Vagina (tissue), 2 donors: ENCODE measurements at regions not wholly inside any gene's neighbourhood (a gene's known extent, or its start where the extent isn't known, plus 50 kb on each side); places are given as distances from the start of the nearest gene placed in this dataset.

Experiments used
- DNase-seq, 2 donors: peaks; one replicate each; pipeline ENCODE4 v3.0.0-alpha.2; 2017; ENCODE audit errors: extremely low spot score in 2 of 2
- H3K27ac ChIP-seq: fragments of 200-600 bp; sonication (generic); one replicate; pipeline ENCODE4 v1.5.1; 2019
- H3K27me3 ChIP-seq: fragments of 200-600 bp; sonication (generic); one replicate; pipeline ENCODE4 v1.5.1; 2019
- H3K36me3 ChIP-seq, 2 donors: fragments of 200-600 bp; sonication (generic); one replicate each; pipeline ENCODE4 v1.5.1; 2017 to 2019
- H3K4me1 ChIP-seq: fragments of 200-600 bp; sonication (generic); one replicate; pipeline ENCODE4 v1.5.1; 2019
- H3K4me3 ChIP-seq, 2 donors: fragments of 200-600 bp; sonication (generic); 1 replicate in 1 of 2; 2 replicates in 1 of 2; pipeline ENCODE4 v1.5.1; 2016 to 2019
- H3K9me3 ChIP-seq: fragments of 200-600 bp; sonication (generic); one replicate; pipeline ENCODE4 v1.5.1; 2019
- CTCF ChIP-seq, 3 experiments: fragments of 450-650 bp in 2 of 3; fragments of 200-600 bp in 1 of 3; sonication (generic) in 1 of 3; IDR thresholded peaks; one replicate each; pipeline ENCODE4 v1.5.1; 2017 to 2019; ENCODE audit warnings: antibody characterized with exemption in 3 of 3, mild to moderate bottlenecking in 2 of 3, moderate library complexity in 2 of 3
- POLR2A ChIP-seq, 2 donors: fragments of 450-650 bp; IDR thresholded peaks; one replicate each; pipeline ENCODE4 v1.6.1; 2017; ENCODE audit warnings: antibody characterized with exemption in 2 of 2, mild to moderate bottlenecking in 2 of 2, moderate library complexity in 2 of 2
- POLR2AphosphoS5 ChIP-seq, 2 donors: sonication (generic); formaldehyde crosslinking; IDR thresholded peaks; one replicate each; pipeline ENCODE4 v1.9.0; 2017; ENCODE audit warnings: antibody characterized with exemption in 2 of 2, mild to moderate bottlenecking in 2 of 2, low read depth in 1 of 2; ENCODE audit not compliant: insufficient read depth in 1 of 2
- intact Hi-C: fragments of 100-400 bp; cut with DNase I; formaldehyde crosslinking; loops from one replicate; pipeline ENCODE4 v1.15.1; 2023

GRCh38 chr2:83420993-83421392 lies 1038.1 kb downstream of the SUCLG1 start:
- intact Hi-C loops = no loop called here
- Histone ChIP-seq H3K4me1 (no peaks in the 10 kb centered on the region), H3K27me3 (no peaks in the 10 kb centered on the region), H3K9me3 (no peaks in the 10 kb centered on the region), H3K4me3 (no peak overlapping the region), H3K27ac (no peak overlapping the region), H3K36me3 (no peaks in the 10 kb centered on the region)
- no peak for TF ChIP-seq POLR2A (IDR thresholded peaks at IDR 0.05)
- no peak for TF ChIP-seq CTCF (IDR thresholded peaks at IDR 0.05)
- TF ChIP-seq POLR2AphosphoS5 (IDR thresholded peaks at IDR 0.05; ENCODE audit: insufficient read depth in 1 of 2, low read depth in 1 of 2) = no peak
- DNase-seq = no peak

DNA sequence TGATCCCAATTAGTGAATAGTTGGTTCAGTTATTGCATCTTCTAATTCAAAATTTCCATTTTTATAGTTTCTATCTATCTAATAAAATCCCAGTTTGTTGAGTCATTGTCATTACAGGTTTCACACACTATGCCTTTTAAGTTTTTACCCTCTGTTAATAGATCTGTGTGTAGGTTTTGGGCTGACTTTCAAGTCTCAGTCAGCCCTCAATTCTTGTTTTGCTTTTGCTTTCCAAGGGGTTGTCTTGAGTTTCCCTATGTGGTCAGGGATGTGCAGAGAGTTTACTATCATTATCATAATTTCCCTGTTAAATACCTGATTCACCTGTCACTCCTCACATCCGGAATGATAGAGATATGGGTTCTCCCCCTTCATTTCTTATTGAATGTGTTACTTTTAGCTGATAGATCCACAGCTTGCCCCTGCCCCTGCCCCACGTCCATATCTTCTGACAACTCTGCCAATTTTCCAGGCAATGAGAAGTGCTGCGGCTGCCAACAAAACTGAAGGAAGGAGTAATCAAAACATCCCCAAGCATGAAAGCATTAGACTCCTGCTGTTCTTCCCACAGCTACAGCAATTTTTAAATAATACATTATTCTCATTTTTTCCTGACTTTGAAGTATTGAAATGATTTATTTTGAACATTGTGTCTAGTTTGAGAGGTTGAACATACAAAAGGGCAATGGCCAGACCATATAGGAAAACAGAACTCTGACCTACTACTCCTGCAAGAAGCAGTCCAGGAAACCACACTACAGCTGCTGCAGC lies 1064.8 kb downstream of the SUCLG1 start:
- no peak for DNase-seq

DNA sequence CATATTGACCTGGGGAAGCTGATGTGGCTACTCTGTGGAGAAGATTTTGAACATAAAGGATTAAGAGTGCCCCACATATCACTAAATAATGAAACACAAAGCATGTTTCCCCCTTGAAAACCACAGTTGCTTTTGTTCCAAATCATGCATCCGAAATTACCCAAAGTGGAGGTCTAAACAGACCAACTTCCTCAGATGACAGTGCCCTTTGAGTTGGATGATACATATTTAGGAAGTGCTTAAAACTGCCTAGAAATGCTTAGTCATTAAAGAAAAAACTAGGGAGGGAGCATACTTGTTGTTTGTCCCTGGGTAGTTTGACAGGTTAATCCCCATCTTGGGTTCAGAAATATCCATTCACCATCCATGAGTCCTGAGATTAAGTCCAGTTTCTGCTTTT lies 1070.3 kb downstream of the SUCLG1 start:
- H3K27ac ChIP-seq = no peak overlapping the region
- DNase-seq = no peak
- intact Hi-C loops = no loop called here
- no peaks in the 10 kb centered on the region for H3K36me3 ChIP-seq
- H3K9me3 ChIP-seq = no peaks in the 10 kb centered on the region
- H3K27me3 ChIP-seq = no peaks in the 10 kb centered on the region
- no peaks in the 10 kb centered on the region for H3K4me1 ChIP-seq
- H3K4me3 ChIP-seq = no peak overlapping the region
- TF ChIP-seq CTCF (IDR thresholded peaks at IDR 0.05) = no peak
- no peak for TF ChIP-seq POLR2A (IDR thresholded peaks at IDR 0.05)
- TF ChIP-seq POLR2AphosphoS5 (IDR thresholded peaks at IDR 0.05; ENCODE audit: insufficient read depth in 1 of 2, low read depth in 1 of 2) = no peak

More for the DNA sequence above, 1064.8 kb downstream of the SUCLG1 start:
- Histone ChIP-seq H3K27me3 (no peaks in the 10 kb centered on the region), H3K4me3 (no peak overlapping the region), H3K36me3 (no peaks in the 10 kb centered on the region), H3K9me3 (no peaks in the 10 kb centered on the region), H3K4me1 (no peaks in the 10 kb centered on the region), H3K27ac (no peak overlapping the region)
- intact Hi-C loops = no loop called here
- no peak for TF ChIP-seq CTCF (IDR thresholded peaks at IDR 0.05)
- no peak for TF ChIP-seq POLR2AphosphoS5 (IDR thresholded peaks at IDR 0.05; ENCODE audit: insufficient read depth in 1 of 2, low read depth in 1 of 2)
- no peak for TF ChIP-seq POLR2A (IDR thresholded peaks at IDR 0.05)

GRCh38 chr2:83386549-83386948 lies 1072.5 kb downstream of the SUCLG1 start:
- DNase-seq = no peak
- no peak for TF ChIP-seq CTCF (IDR thresholded peaks at IDR 0.05)
- no peak for TF ChIP-seq POLR2AphosphoS5 (IDR thresholded peaks at IDR 0.05; ENCODE audit: insufficient read depth in 1 of 2, low read depth in 1 of 2)
- no peak for TF ChIP-seq POLR2A (IDR thresholded peaks at IDR 0.05)
- Histone ChIP-seq H3K27me3 (no peaks in the 10 kb centered on the region), H3K4me1 (no peaks in the 10 kb centered on the region), H3K27ac (no peak overlapping the region), H3K9me3 (no peaks in the 10 kb centered on the region), H3K4me3 (no peak overlapping the region), H3K36me3 (no peaks in the 10 kb centered on the region)
- intact Hi-C loops = no loop called here

DNA sequence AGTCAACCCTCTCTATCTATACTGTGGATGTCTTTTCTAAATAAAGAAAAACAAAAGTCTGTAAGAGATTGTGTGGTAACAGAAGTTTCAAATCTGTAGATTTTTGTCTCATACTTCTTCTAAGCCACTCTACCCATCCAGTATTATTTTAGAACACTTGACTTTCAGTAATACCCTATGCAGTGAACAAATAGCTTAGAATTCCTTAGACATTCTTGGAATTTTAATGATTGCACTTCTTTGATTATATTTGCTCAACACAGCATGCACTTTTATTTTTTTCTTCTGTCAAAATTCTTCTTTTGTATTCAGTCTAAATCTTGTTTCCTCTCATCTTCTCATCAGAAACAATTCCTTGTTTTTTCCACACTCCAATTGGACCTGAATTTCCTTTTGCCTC lies 1080.2 kb downstream of the SUCLG1 start:
- DNase-seq = no peak
- intact Hi-C loops = no loop called here
- H3K9me3 ChIP-seq = no peaks in the 10 kb centered on the region
- H3K4me1 ChIP-seq = no peaks in the 10 kb centered on the region
- no peak for TF ChIP-seq POLR2AphosphoS5 (IDR thresholded peaks at IDR 0.05; ENCODE audit: insufficient read depth in 1 of 2, low read depth in 1 of 2)
- no peak for TF ChIP-seq CTCF (IDR thresholded peaks at IDR 0.05)
- no peak for TF ChIP-seq POLR2A (IDR thresholded peaks at IDR 0.05)
- H3K27ac ChIP-seq = no peak overlapping the region
- no peaks in the 10 kb centered on the region for H3K36me3 ChIP-seq
- no peaks in the 10 kb centered on the region for H3K27me3 ChIP-seq
- H3K4me3 ChIP-seq = no peak overlapping the region
